HL-60 (cell line): ENCODE measurements at regions not wholly inside any gene's neighbourhood (a gene's known extent, or its start where the extent isn't known, plus 50 kb on each side); places are given as distances from the start of the nearest gene placed in this dataset.

Source experiments
- DNase-seq, 2 experiments: peaks; one replicate each; pipeline ENCODE4 v3.0.0-alpha.2; 2010 to 2020; ENCODE audit warnings: low read depth in 1 of 2, low spot score in 1 of 2
- H3K27ac ChIP-seq: fragments of 250-450 bp; sonication (Bioruptor Pico); replicated peaks from 2 replicates; pipeline ENCODE4 v1.5.1; 2020; ENCODE audit warnings: mild to moderate bottlenecking, moderate library complexity
- H3K27me3 ChIP-seq: fragments of 250-450 bp; sonication (Bioruptor Pico); 2 replicates; pipeline ENCODE4 v1.5.1; 2021; ENCODE audit warnings: mild to moderate bottlenecking, moderate library complexity; ENCODE audit not compliant: insufficient read depth, poor library complexity, severe bottlenecking
- H3K4me3 ChIP-seq: replicated peaks from 2 replicates; pipeline ENCODE4 v1.5.1; 2011; ENCODE audit warnings: mild to moderate bottlenecking, control low read depth, low read length; ENCODE audit not compliant: insufficient read depth
- CTCF ChIP-seq: IDR thresholded peaks from one replicate; pipeline ENCODE4 v1.5.1; 2011; ENCODE audit warnings: low read length, control low read depth, inconsistent platforms; ENCODE audit not compliant: insufficient read depth
- GABPA ChIP-seq: IDR thresholded peaks from 2 replicates; pipeline ENCODE4 v1.6.1; 2012; ENCODE audit warnings: low read depth
- POLR2AphosphoS5 ChIP-seq: IDR thresholded peaks from 2 replicates; pipeline ENCODE4 v1.6.1; 2012; ENCODE audit warnings: low read depth
- REST ChIP-seq: IDR thresholded peaks from 2 replicates; pipeline ENCODE4 v1.6.1; 2012; ENCODE audit warnings: low read depth; ENCODE audit not compliant: insufficient replicate concordance
- SPI1 ChIP-seq: IDR thresholded peaks from 2 replicates; pipeline ENCODE4 v1.6.1; 2012; ENCODE audit warnings: low read depth, mild to moderate bottlenecking, borderline replicate concordance

- no peak overlapping the region for H3K27ac ChIP-seq
- no peak for DNase-seq
These were observed 202.8 kb downstream of the MN1 start for GRCh38 chr22:27598792-27599191.

GRCh38 chr22:27601195-27601594 lies 200.4 kb downstream of the MN1 start:
- Histone ChIP-seq H3K4me3 (no peak overlapping the region), H3K27me3 (no peaks in the 10 kb centered on the region), H3K27ac (no peak overlapping the region)
- TF ChIP-seq REST (no peak), POLR2AphosphoS5 (no peak), GABPA (no peak), SPI1 (no peak), CTCF (no peak)
- DNase-seq, result no peak

More at GRCh38 chr22:27598792-27599191, 202.8 kb downstream of the MN1 start:
- TF ChIP-seq CTCF, result no peak
- TF ChIP-seq GABPA, result no peak
- TF ChIP-seq POLR2AphosphoS5, result no peak
- no peak for TF ChIP-seq REST
- TF ChIP-seq SPI1, result no peak
- H3K27me3 ChIP-seq, result no peaks in the 10 kb centered on the region
- no peak overlapping the region for H3K4me3 ChIP-seq

GRCh38 chr22:27602390-27602789 lies 199.2 kb downstream of the MN1 start:
- Histone ChIP-seq H3K27ac (no peak overlapping the region), H3K27me3 (no peaks in the 10 kb centered on the region), H3K4me3 (no peak overlapping the region)
- TF ChIP-seq GABPA (no peak), CTCF (no peak), SPI1 (no peak), POLR2AphosphoS5 (no peak), REST (no peak)
- DNase-seq, result no peak
